ENCODE measurements at regions not wholly inside any gene's neighbourhood (a gene's known extent, or its start where the extent isn't known, plus 50 kb on each side); places are given as distances from the start of the nearest gene placed in this dataset.

GRCh38 chr4:28913466-28913865, 1806.7 kb upstream of the PCDH7 start:
- DNase-seq (ENCODE audit: low read depth) = no peak
- no peak for TF ChIP-seq CTCF (IDR thresholded peaks at IDR 0.05; ENCODE audit: low read depth, low read length, missing control alignments)
- H3K4me3 ChIP-seq (ENCODE audit: low read depth, low read length) = no peak overlapping the region
- in situ Hi-C loops (cut with HindIII; ENCODE audit: low sequenced_read_pairs) = no loop called here

GRCh38 chr4:28916585-28916984, 1803.6 kb upstream of the PCDH7 start:
- no peak overlapping the region for H3K4me3 ChIP-seq (ENCODE audit: low read depth, low read length)
- in situ Hi-C loops (cut with HindIII; ENCODE audit: low sequenced_read_pairs) = no loop called here
- no peak for TF ChIP-seq CTCF (IDR thresholded peaks at IDR 0.05; ENCODE audit: low read depth, low read length, missing control alignments)
- no peak for DNase-seq (ENCODE audit: low read depth)

- in situ Hi-C loops (cut with HindIII; ENCODE audit: low sequenced_read_pairs) = no loop called here
- TF ChIP-seq CTCF (IDR thresholded peaks at IDR 0.05; ENCODE audit: low read depth, low read length, missing control alignments) = no peak
- DNase-seq (ENCODE audit: low read depth) = no peak
- H3K4me3 ChIP-seq (ENCODE audit: low read depth, low read length) = no peak overlapping the region
Observed at GRCh38 chr4:28918871-28919270, 1801.3 kb upstream of the PCDH7 start.

- H3K4me3 ChIP-seq (ENCODE audit: low read depth, low read length) = no peak overlapping the region
- no peak for TF ChIP-seq CTCF (IDR thresholded peaks at IDR 0.05; ENCODE audit: low read depth, low read length, missing control alignments)
- DNase-seq (ENCODE audit: low read depth) = no peak
- in situ Hi-C loops (cut with HindIII; ENCODE audit: low sequenced_read_pairs) = no loop called here
Observed at GRCh38 chr4:28921886-28922285, 1798.3 kb upstream of the PCDH7 start.

GRCh38 chr4:28926156-28926555, 1794.0 kb upstream of the PCDH7 start:
- no peak overlapping the region for H3K4me3 ChIP-seq (ENCODE audit: low read depth, low read length)
- in situ Hi-C loops (cut with HindIII; ENCODE audit: low sequenced_read_pairs) = no loop called here
- no peak for DNase-seq (ENCODE audit: low read depth)
- no peak for TF ChIP-seq CTCF (IDR thresholded peaks at IDR 0.05; ENCODE audit: low read depth, low read length, missing control alignments)

- in situ Hi-C loops (cut with HindIII; ENCODE audit: low sequenced_read_pairs) = no loop called here
- DNase-seq (ENCODE audit: low read depth) = no peak
- H3K4me3 ChIP-seq (ENCODE audit: low read depth, low read length) = no peak overlapping the region
- no peak for TF ChIP-seq CTCF (IDR thresholded peaks at IDR 0.05; ENCODE audit: low read depth, low read length, missing control alignments)
Observed at GRCh38 chr4:28942631-28943030, 1777.5 kb upstream of the PCDH7 start.

- TF ChIP-seq CTCF (IDR thresholded peaks at IDR 0.05; ENCODE audit: low read depth, low read length, missing control alignments) = no peak
- no peak for DNase-seq (ENCODE audit: low read depth)
- in situ Hi-C loops (cut with HindIII; ENCODE audit: low sequenced_read_pairs) = no loop called here
- no peak overlapping the region for H3K4me3 ChIP-seq (ENCODE audit: low read depth, low read length)
Observed at GRCh38 chr4:28947374-28947773, 1772.8 kb upstream of the PCDH7 start.

Data from astrocyte of the cerebellum (primary cell).